ENCODE measurements at regions not wholly inside any gene's neighbourhood (a gene's known extent, or its start where the extent isn't known, plus 50 kb on each side); places are given as distances from the start of the nearest gene placed in this dataset.

GRCh38 chr18:46236156-46236555, 132.0 kb downstream of the HAUS1 start:
- TF ChIP-seq CSRNP3 (CRISPR knock-in tag; IDR thresholded peaks at IDR 0.05) (no peak), CSDC2 (CRISPR knock-in tag; IDR thresholded peaks at IDR 0.05) (no peak)

Measured in SK-N-SH treated with all-trans-retinoic acid at 6 μM for 48 hours (cell line).